ENCODE measurements at regions not wholly inside any gene's neighbourhood (a gene's known extent, or its start where the extent isn't known, plus 50 kb on each side); places are given as distances from the start of the nearest gene placed in this dataset.

DNA sequence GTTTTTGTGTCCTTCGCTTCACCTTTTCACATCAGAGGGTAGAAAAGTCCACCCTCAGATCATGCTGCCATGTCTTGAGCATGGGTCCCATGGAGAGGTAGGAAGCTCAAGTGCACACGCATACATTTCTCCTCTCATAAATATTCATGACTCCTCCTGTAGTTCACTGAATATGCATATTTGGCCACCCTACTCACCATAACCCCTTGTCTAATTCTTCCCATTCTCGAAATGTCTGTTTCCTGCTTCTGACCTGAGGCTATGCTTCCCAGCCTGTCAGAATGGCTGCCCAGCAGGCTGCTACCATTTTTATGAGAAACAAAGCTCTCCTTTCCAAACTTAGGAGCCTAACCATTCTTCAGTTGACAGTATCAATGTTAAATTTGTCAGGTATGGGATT is 86.5 kb downstream of the ADRA2C start:
- TF ChIP-seq CTCF (IDR thresholded peaks at IDR 0.05; ENCODE audit: unreplicated experiment) = no peak
- Mint-ChIP-seq H3K4me3 (no peak overlapping the region), H3K36me3 (no peaks in the 10 kb centered on the region), H3K4me1 (no peaks in the 10 kb centered on the region), H3K27me3 (ENCODE audit: low read depth) (peaks cover 84% of the 10 kb centered on the region), H3K9me3 (peaks cover 12% of the 10 kb centered on the region), H3K27ac (no peak overlapping the region)
- DNase-seq (ENCODE audit: low spot score in 2 of 2, unreplicated experiment in 2 of 2) = no peak

- DNase-seq (ENCODE audit: low spot score in 2 of 2, unreplicated experiment in 2 of 2) = no peak
- no peak for TF ChIP-seq CTCF (IDR thresholded peaks at IDR 0.05; ENCODE audit: unreplicated experiment)
- Mint-ChIP-seq H3K4me3 (no peak overlapping the region), H3K27me3 (ENCODE audit: low read depth) (peaks cover 88% of the 10 kb centered on the region), H3K9me3 (peaks cover 12% of the 10 kb centered on the region), H3K27ac (no peak overlapping the region), H3K36me3 (no peaks in the 10 kb centered on the region), H3K4me1 (no peaks in the 10 kb centered on the region)
These were observed 87.3 kb downstream of the ADRA2C start for GRCh38 chr4:3853388-3854035.

- DNase-seq (ENCODE audit: low spot score in 2 of 2, unreplicated experiment in 2 of 2) = no peak
- peaks cover 82% of the 10 kb centered on the region for H3K27me3 Mint-ChIP-seq (ENCODE audit: low read depth)
- no peak for TF ChIP-seq CTCF (IDR thresholded peaks at IDR 0.05; ENCODE audit: unreplicated experiment)
- no peaks in the 10 kb centered on the region for H3K36me3 Mint-ChIP-seq
- H3K4me1 Mint-ChIP-seq = no peaks in the 10 kb centered on the region
- H3K27ac Mint-ChIP-seq = no peak overlapping the region
- H3K9me3 Mint-ChIP-seq = peaks cover 10% of the 10 kb centered on the region
- H3K4me3 Mint-ChIP-seq = no peak overlapping the region
These were observed 88.5 kb downstream of the ADRA2C start for GRCh38 chr4:3854661-3855060.

- no peak for DNase-seq (ENCODE audit: low spot score in 2 of 2, unreplicated experiment in 2 of 2)
- Mint-ChIP-seq H3K27me3 (ENCODE audit: low read depth) (peaks cover 81% of the 10 kb centered on the region), H3K4me3 (no peak overlapping the region), H3K9me3 (peaks cover 1% of the 10 kb centered on the region), H3K27ac (no peak overlapping the region), H3K36me3 (no peaks in the 10 kb centered on the region), H3K4me1 (no peaks in the 10 kb centered on the region)
- no peak for TF ChIP-seq CTCF (IDR thresholded peaks at IDR 0.05; ENCODE audit: unreplicated experiment)
These were observed 89.5 kb downstream of the ADRA2C start for GRCh38 chr4:3855646-3856045.

GRCh38 chr4:3856604-3857204 is 90.5 kb downstream of the ADRA2C start:
- Mint-ChIP-seq H3K9me3 (no peaks in the 10 kb centered on the region), H3K27ac (no peak overlapping the region), H3K4me1 (no peaks in the 10 kb centered on the region), H3K27me3 (ENCODE audit: low read depth) (peaks cover 70% of the 10 kb centered on the region), H3K36me3 (no peaks in the 10 kb centered on the region), H3K4me3 (no peak overlapping the region)
- DNase-seq (ENCODE audit: low spot score in 2 of 2, unreplicated experiment in 2 of 2) = no peak
- no peak for TF ChIP-seq CTCF (IDR thresholded peaks at IDR 0.05; ENCODE audit: unreplicated experiment)

Measured in mesothelial cell of epicardium (in vitro differentiated cells).